Thyroid gland (tissue), 4 donors: ENCODE measurements at regions not wholly inside any gene's neighbourhood (a gene's known extent, or its start where the extent isn't known, plus 50 kb on each side); places are given as distances from the start of the nearest gene placed in this dataset.

Experiments used
- POLR2A ChIP-seq, 2 donors: fragments of 450-650 bp; IDR thresholded peaks; one replicate each; pipeline ENCODE4 v1.6.1; 2017; ENCODE audit warnings: antibody characterized with exemption in 2 of 2, mild to moderate bottlenecking in 2 of 2, moderate library complexity in 1 of 2
- TF ChIP-seq, protein P1 (sequence below), 6 experiments: fragments of 200-600 bp in 3 of 6; fragments of 450-650 bp in 3 of 6; sonication (generic) in 3 of 6; IDR thresholded peaks; one replicate each; pipeline ENCODE4 v1.5.1; 2016 to 2019; ENCODE audit warnings: antibody characterized with exemption in 6 of 6, mild to moderate bottlenecking in 2 of 6, inconsistent platforms in 1 of 6, moderate library complexity in 1 of 6

DNA sequence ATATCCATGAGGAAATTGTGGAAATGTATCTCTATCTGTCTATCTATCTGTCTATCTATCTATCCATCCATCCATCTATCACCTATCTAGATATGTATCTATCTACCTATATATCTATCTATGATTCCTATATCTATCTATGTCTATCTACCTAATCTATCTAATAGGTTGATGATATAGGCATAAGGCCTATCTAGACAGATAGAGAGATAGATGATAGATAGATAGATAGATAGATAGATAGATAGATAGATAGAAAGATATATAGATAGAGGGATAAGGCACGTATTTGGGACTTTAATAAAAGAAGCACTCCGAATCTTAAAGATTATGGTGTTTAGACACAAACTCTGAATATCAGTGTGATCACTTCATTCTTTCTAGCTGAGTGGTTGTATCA, 58.1 kb downstream of the DIPK2A start:
- TF ChIP-seq, protein P1, sequence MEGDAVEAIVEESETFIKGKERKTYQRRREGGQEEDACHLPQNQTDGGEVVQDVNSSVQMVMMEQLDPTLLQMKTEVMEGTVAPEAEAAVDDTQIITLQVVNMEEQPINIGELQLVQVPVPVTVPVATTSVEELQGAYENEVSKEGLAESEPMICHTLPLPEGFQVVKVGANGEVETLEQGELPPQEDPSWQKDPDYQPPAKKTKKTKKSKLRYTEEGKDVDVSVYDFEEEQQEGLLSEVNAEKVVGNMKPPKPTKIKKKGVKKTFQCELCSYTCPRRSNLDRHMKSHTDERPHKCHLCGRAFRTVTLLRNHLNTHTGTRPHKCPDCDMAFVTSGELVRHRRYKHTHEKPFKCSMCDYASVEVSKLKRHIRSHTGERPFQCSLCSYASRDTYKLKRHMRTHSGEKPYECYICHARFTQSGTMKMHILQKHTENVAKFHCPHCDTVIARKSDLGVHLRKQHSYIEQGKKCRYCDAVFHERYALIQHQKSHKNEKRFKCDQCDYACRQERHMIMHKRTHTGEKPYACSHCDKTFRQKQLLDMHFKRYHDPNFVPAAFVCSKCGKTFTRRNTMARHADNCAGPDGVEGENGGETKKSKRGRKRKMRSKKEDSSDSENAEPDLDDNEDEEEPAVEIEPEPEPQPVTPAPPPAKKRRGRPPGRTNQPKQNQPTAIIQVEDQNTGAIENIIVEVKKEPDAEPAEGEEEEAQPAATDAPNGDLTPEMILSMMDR (IDR thresholded peaks at IDR 0.05) = no peak
- TF ChIP-seq POLR2A (IDR thresholded peaks at IDR 0.05) = no peak
